ENCODE measurements at regions not wholly inside any gene's neighbourhood (a gene's known extent, or its start where the extent isn't known, plus 50 kb on each side); places are given as distances from the start of the nearest gene placed in this dataset.

- TF ChIP-seq STAG1 (CRISPR knock-in tag; IDR thresholded peaks at IDR 0.05; ENCODE audit: borderline replicate concordance), result no peak
- TF ChIP-seq ZNF696 (CRISPR knock-in tag; conservative IDR thresholded peaks at IDR 0.05), result no peak
- no peak for TF ChIP-seq ZFP1 (CRISPR knock-in tag; IDR thresholded peaks at IDR 0.05)
- TF ChIP-seq ZNF133 (CRISPR knock-in tag; IDR thresholded peaks at IDR 0.05), result no peak
- no peak for TF ChIP-seq ZNF318 (IDR thresholded peaks at IDR 0.05; ENCODE audit: borderline replicate concordance in 1 of 2, low read depth in 1 of 2)
- TF ChIP-seq ZNF77 (CRISPR knock-in tag; IDR thresholded peaks at IDR 0.05), result no peak
- TF ChIP-seq ILF3 (IDR thresholded peaks at IDR 0.05; ENCODE audit: borderline replicate concordance), result no peak
These were observed 182.8 kb upstream of the DLGAP1 start (continued) for GRCh38 chr18:4637876-4638275.
